Sigmoid colon (tissue), 6 donors: ENCODE measurements at regions not wholly inside any gene's neighbourhood (a gene's known extent, or its start where the extent isn't known, plus 50 kb on each side); places are given as distances from the start of the nearest gene placed in this dataset.

ENCODE experiments used
- DNase-seq: peaks from one replicate; pipeline ENCODE4 v3.0.0-alpha.2; 2019
- H3K27ac ChIP-seq, 4 donors: fragments of 200-600 bp; sonication (generic); one replicate each; pipeline ENCODE4 v1.5.1; 2016 to 2019; ENCODE audit warnings: mild to moderate bottlenecking in 1 of 4
- H3K27me3 ChIP-seq, 3 donors: fragments of 200-600 bp; sonication (generic); one replicate each; pipeline ENCODE4 v1.5.1; 2019; ENCODE audit warnings: mild to moderate bottlenecking in 1 of 3
- H3K36me3 ChIP-seq, 4 donors: fragments of 200-600 bp; sonication (generic); one replicate each; pipeline ENCODE4 v1.5.1; 2016 to 2019
- H3K4me1 ChIP-seq, 4 donors: fragments of 200-600 bp; sonication (generic); one replicate each; pipeline ENCODE4 v1.5.1; 2017 to 2019
- H3K4me3 ChIP-seq, 4 donors: fragments of 200-600 bp; sonication (generic); one replicate each; pipeline ENCODE4 v1.5.1; 2017 to 2019; ENCODE audit warnings: mild to moderate bottlenecking in 2 of 4, moderate library complexity in 1 of 4
- H3K9me3 ChIP-seq, 4 donors: fragments of 200-600 bp in 3 of 4; sonication (generic) in 3 of 4; one replicate each; pipeline versions ENCODE4 v1.5.1 to v1.6.1; 2013 to 2019
- CTCF ChIP-seq, 4 experiments: fragments of 450-650 bp in 3 of 4; fragments of 200-600 bp in 1 of 4; IDR thresholded peaks; one replicate each; pipeline ENCODE4 v1.5.1; 2016 to 2019; ENCODE audit warnings: antibody characterized with exemption in 4 of 4, mild to moderate bottlenecking in 3 of 4, moderate library complexity in 2 of 4
- EP300 ChIP-seq, 4 donors: sonication (generic); formaldehyde crosslinking; IDR thresholded peaks; one replicate each; pipeline ENCODE4 v1.6.1; 2017; ENCODE audit warnings: antibody characterized with exemption in 4 of 4
- POLR2A ChIP-seq, 2 donors: fragments of 450-650 bp; IDR thresholded peaks; one replicate each; pipeline ENCODE4 v1.6.1; 2016; ENCODE audit warnings: antibody characterized with exemption in 2 of 2, mild to moderate bottlenecking in 2 of 2, moderate library complexity in 2 of 2
- POLR2AphosphoS5 ChIP-seq, 4 donors: sonication (generic); formaldehyde crosslinking; IDR thresholded peaks; one replicate each; pipeline ENCODE4 v1.6.1; 2017; ENCODE audit warnings: antibody characterized with exemption in 4 of 4
- WGBS, 2 donors: extraction: QIAGEN DNeasy Blood & Tissue Kit; methylation state at CpG; one replicate each; pipeline ENCODE4 v1.1.7; 2013; 5-methylcytosine and 5-hydroxymethylcytosine counted together
- intact Hi-C: fragments of 100-400 bp; cut with DNase I; formaldehyde crosslinking; loops from one replicate; pipeline ENCODE4 v1.15.1; 2023
- donor health status: healthy with polysubstance abuse.
- donor health status: healthy.

- DNase-seq, result no peak
- 82 to 91% methylated on average over 3 of the region's 3 CpGs for WGBS, 2 donors
These were observed 96.1 kb downstream of the OR2K2 start for GRCh38 chr9:111233963-111234362.

GRCh38 chr9:111232997-111233790 is 96.8 kb downstream of the OR2K2 start:
- Histone ChIP-seq H3K27me3 (no peaks in the 10 kb centered on the region), H3K4me1 (no peaks in the 10 kb centered on the region), H3K36me3 (no peaks in the 10 kb centered on the region), H3K9me3 (no peaks in the 10 kb centered on the region), H3K27ac (no peak overlapping the region), H3K4me3 (no peak overlapping the region)
- no peak for DNase-seq
- no peak for TF ChIP-seq POLR2A (IDR thresholded peaks at IDR 0.05)
- TF ChIP-seq POLR2AphosphoS5 (IDR thresholded peaks at IDR 0.05), result no peak
- TF ChIP-seq EP300 (IDR thresholded peaks at IDR 0.05), result no peak
- no peak for TF ChIP-seq CTCF (IDR thresholded peaks at IDR 0.05)
- intact Hi-C loops, result no loop called here
- 34 to 63% methylated on average over 8 of the region's 8 CpGs for WGBS, 2 donors

More at GRCh38 chr9:111233963-111234362, 96.1 kb downstream of the OR2K2 start:
- no peaks in the 10 kb centered on the region for H3K27me3 ChIP-seq
- TF ChIP-seq POLR2AphosphoS5 (IDR thresholded peaks at IDR 0.05), result no peak
- no peak for TF ChIP-seq CTCF (IDR thresholded peaks at IDR 0.05)
- intact Hi-C loops, result no loop called here
- no peak overlapping the region for H3K4me3 ChIP-seq
- no peaks in the 10 kb centered on the region for H3K36me3 ChIP-seq
- H3K4me1 ChIP-seq, result no peaks in the 10 kb centered on the region
- no peak overlapping the region for H3K27ac ChIP-seq
- H3K9me3 ChIP-seq, result no peaks in the 10 kb centered on the region

GRCh38 chr9:111231801-111232580 is 98.0 kb downstream of the OR2K2 start:
- no peak for DNase-seq
- TF ChIP-seq POLR2AphosphoS5 (IDR thresholded peaks at IDR 0.05), result no peak
- TF ChIP-seq EP300 (IDR thresholded peaks at IDR 0.05), result no peak
- no peak for TF ChIP-seq CTCF (IDR thresholded peaks at IDR 0.05)
- no peak for TF ChIP-seq POLR2A (IDR thresholded peaks at IDR 0.05)
- no peak overlapping the region for H3K27ac ChIP-seq
- H3K36me3 ChIP-seq, result no peaks in the 10 kb centered on the region
- no peaks in the 10 kb centered on the region for H3K27me3 ChIP-seq
- H3K4me1 ChIP-seq, result no peaks in the 10 kb centered on the region
- 86 to 91% methylated on average over 3 of the region's 3 CpGs for WGBS, 2 donors
- no peak overlapping the region for H3K4me3 ChIP-seq
- intact Hi-C loops, result no loop called here
- H3K9me3 ChIP-seq, result peaks cover 0 to 2% (median 0%) of the 10 kb centered on the region in 4 donors

GRCh38 chr9:111222757-111223156 is 107.3 kb downstream of the OR2K2 start:
- H3K4me1 ChIP-seq, result no peaks in the 10 kb centered on the region
- intact Hi-C loops, result no loop called here
- no peak overlapping the region for H3K4me3 ChIP-seq
- no peak overlapping the region for H3K27ac ChIP-seq
- H3K36me3 ChIP-seq, result no peaks in the 10 kb centered on the region
- TF ChIP-seq POLR2AphosphoS5 (IDR thresholded peaks at IDR 0.05) (no peak), EP300 (IDR thresholded peaks at IDR 0.05) (no peak), POLR2A (IDR thresholded peaks at IDR 0.05) (no peak), CTCF (IDR thresholded peaks at IDR 0.05) (no peak)
- DNase-seq, result no peak
- peaks cover 0 to 4% (median 0%) of the 10 kb centered on the region in 4 donors for H3K9me3 ChIP-seq
- no peaks in the 10 kb centered on the region for H3K27me3 ChIP-seq
- WGBS, 2 donors, result 53 to 85% methylated on average over 1 of the region's 1 CpG
